Neural progenitor cell (in vitro differentiated cells): ENCODE measurements at regions not wholly inside any gene's neighbourhood (a gene's known extent, or its start where the extent isn't known, plus 50 kb on each side); places are given as distances from the start of the nearest gene placed in this dataset.

Source experiments
- DNase-seq: peaks from one replicate; pipeline ENCODE4 v3.0.0-alpha.2; 2016; ENCODE audit warnings: low spot score
- H2AFZ ChIP-seq: fragments of 200-600 bp; sonication (generic); replicated peaks from 2 replicates; pipeline ENCODE4 v1.6.1; 2016; ENCODE audit warnings: antibody characterized with exemption
- H3F3A ChIP-seq: fragments of 200-600 bp; sonication (generic); 2 replicates; pipeline ENCODE4 v1.6.1; 2016; ENCODE audit warnings: antibody characterized with exemption, low read depth
- H3K27ac ChIP-seq: fragments of 200-600 bp; sonication (generic); 2 replicates; pipeline ENCODE4 v1.5.1; 2016; ENCODE audit warnings: mild to moderate bottlenecking
- H3K27me3 ChIP-seq: fragments of 200-600 bp; sonication (generic); 2 replicates; pipeline ENCODE4 v1.6.1; 2016; ENCODE audit warnings: mild to moderate bottlenecking, moderate library complexity
- H3K36me3 ChIP-seq: fragments of 200-600 bp; sonication (generic); 2 replicates; pipeline ENCODE4 v1.5.1; 2016
- H3K4me1 ChIP-seq: fragments of 200-600 bp; sonication (generic); 2 replicates; pipeline ENCODE4 v1.6.1; 2016; ENCODE audit warnings: mixed run types
- H3K4me2 ChIP-seq: fragments of 200-600 bp; sonication (generic); 2 replicates; pipeline ENCODE4 v1.6.1; 2016
- H3K4me3 ChIP-seq: fragments of 200-600 bp; sonication (generic); 2 replicates; pipeline ENCODE4 v1.5.1; 2016
- H3K79me2 ChIP-seq: fragments of 200-600 bp; sonication (generic); 2 replicates; pipeline ENCODE4 v1.6.1; 2016; ENCODE audit warnings: low read depth
- H3K9ac ChIP-seq: fragments of 200-600 bp; sonication (generic); 2 replicates; pipeline ENCODE4 v1.6.1; 2016
- H3K9me3 ChIP-seq: fragments of 200-600 bp; sonication (generic); 2 replicates; pipeline ENCODE4 v1.5.1; 2016; ENCODE audit warnings: low read depth
- H4K20me1 ChIP-seq: fragments of 200-600 bp; sonication (generic); 2 replicates; pipeline ENCODE4 v1.6.1; 2016; ENCODE audit warnings: low read depth
- H3K27ac Mint-ChIP-seq: 3 replicates; pipeline ENCODE4 v1.8.0; 2021; ENCODE audit warnings: mixed read lengths
- H3K27me3 Mint-ChIP-seq: 2 replicates; pipeline ENCODE4 v1.8.0; 2022; ENCODE audit warnings: low read depth, mild to moderate bottlenecking, inconsistent platforms, moderate library complexity, mixed read lengths; ENCODE audit not compliant: insufficient read depth
- H3K36me3 Mint-ChIP-seq: 3 replicates; pipeline ENCODE4 v1.8.0; 2021; ENCODE audit warnings: mixed read lengths
- H3K4me1 Mint-ChIP-seq: 3 replicates; pipeline ENCODE4 v1.8.0; 2021; ENCODE audit warnings: mixed read lengths
- H3K4me3 Mint-ChIP-seq: 3 replicates; pipeline ENCODE4 v1.8.0; 2021; ENCODE audit warnings: mild to moderate bottlenecking, moderate library complexity, mixed read lengths
- H3K9me3 Mint-ChIP-seq: 3 replicates; pipeline ENCODE4 v1.8.0; 2020; ENCODE audit warnings: mixed read lengths
- EZH2 ChIP-seq: fragments of 200-600 bp; sonication (generic); IDR thresholded peaks from 2 replicates; pipeline ENCODE4 v1.6.1; 2017; ENCODE audit warnings: antibody characterized with exemption, mild to moderate bottlenecking, moderate library complexity
- EZH2phosphoT487 ChIP-seq: fragments of 200-600 bp; sonication (generic); IDR thresholded peaks from 2 replicates; pipeline ENCODE4 v1.6.1; 2017; ENCODE audit warnings: antibody characterized with exemption
- TF ChIP-seq, protein P1 (sequence below): fragments of 200-600 bp; sonication (generic); IDR thresholded peaks from 2 replicates; pipeline ENCODE4 v1.5.1; 2017; ENCODE audit warnings: antibody characterized with exemption, mild to moderate bottlenecking

GRCh38 chr6:113629975-113630737, 227.0 kb upstream of the MARCKS start:
- H3K4me2 ChIP-seq: no peak overlapping the region
- H3K4me3 Mint-ChIP-seq: no peak overlapping the region

DNA sequence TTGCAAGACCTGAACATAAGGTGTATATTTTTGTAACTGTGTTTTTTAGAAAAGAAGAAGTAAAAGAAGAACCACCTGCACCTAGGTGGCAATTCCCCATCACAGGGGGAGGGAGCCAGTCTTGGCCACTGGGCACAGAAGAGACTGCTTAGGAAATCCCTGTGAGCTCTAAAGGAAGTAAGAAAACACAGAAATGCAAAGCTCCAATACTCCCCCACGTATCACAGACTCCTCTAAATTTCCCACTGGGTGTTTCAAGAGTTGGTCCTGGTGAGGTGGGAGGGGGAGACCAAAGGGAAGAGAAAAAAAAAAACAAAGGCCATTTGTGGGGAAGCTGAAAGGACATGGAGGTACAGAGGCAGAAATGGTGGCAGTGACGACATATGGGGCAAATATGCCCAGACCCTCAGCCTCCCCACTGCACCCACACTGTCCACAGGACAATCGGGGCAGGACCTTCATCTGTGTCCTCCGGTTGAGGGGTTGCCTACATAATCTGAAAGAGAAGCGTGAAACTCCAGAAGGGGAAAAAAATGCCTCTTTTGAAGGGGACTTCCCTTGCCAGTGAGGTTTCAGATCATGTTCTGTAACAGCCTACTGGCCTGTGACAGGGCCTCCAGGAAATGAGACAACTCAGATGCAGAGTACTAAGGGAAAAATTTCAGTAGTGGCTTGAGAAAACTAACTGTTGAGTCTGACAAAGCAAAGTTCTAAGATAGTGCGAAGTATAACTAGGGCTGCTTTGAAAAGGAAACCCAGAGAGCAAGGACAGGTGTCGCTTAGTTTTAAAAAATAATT, 226.2 kb upstream of the MARCKS start:
- no peaks in the 10 kb centered on the region for H4K20me1 ChIP-seq
- H3K36me3 Mint-ChIP-seq: no peaks in the 10 kb centered on the region
- peaks cover 35% of the 10 kb centered on the region for H3K4me1 Mint-ChIP-seq
- no peaks in the 10 kb centered on the region for H3K9me3 ChIP-seq
- peaks cover 3% of the 10 kb centered on the region for H3K27me3 Mint-ChIP-seq
- no peak overlapping the region for H3K9ac ChIP-seq
- no peaks in the 10 kb centered on the region for H3K27me3 ChIP-seq
- TF ChIP-seq, protein P1, sequence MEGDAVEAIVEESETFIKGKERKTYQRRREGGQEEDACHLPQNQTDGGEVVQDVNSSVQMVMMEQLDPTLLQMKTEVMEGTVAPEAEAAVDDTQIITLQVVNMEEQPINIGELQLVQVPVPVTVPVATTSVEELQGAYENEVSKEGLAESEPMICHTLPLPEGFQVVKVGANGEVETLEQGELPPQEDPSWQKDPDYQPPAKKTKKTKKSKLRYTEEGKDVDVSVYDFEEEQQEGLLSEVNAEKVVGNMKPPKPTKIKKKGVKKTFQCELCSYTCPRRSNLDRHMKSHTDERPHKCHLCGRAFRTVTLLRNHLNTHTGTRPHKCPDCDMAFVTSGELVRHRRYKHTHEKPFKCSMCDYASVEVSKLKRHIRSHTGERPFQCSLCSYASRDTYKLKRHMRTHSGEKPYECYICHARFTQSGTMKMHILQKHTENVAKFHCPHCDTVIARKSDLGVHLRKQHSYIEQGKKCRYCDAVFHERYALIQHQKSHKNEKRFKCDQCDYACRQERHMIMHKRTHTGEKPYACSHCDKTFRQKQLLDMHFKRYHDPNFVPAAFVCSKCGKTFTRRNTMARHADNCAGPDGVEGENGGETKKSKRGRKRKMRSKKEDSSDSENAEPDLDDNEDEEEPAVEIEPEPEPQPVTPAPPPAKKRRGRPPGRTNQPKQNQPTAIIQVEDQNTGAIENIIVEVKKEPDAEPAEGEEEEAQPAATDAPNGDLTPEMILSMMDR: no peak
- TF ChIP-seq EZH2phosphoT487 (no peak), EZH2 (no peak)
- no peak overlapping the region for H3K27ac ChIP-seq
- no peaks in the 10 kb centered on the region for H3K4me1 ChIP-seq
- peak overlapping the region; percentile 90 for H3K27ac Mint-ChIP-seq
- no peaks in the 10 kb centered on the region for H3F3A ChIP-seq
- DNase-seq: no peak
- H3K79me2 ChIP-seq: no peaks in the 10 kb centered on the region
- H3K36me3 ChIP-seq: no peaks in the 10 kb centered on the region
- no peaks in the 10 kb centered on the region for H3K9me3 Mint-ChIP-seq
- H3K4me2 ChIP-seq: no peak overlapping the region
- H2AFZ ChIP-seq: peak overlapping the region; percentile 83
- no peak overlapping the region for H3K4me3 ChIP-seq
- no peak overlapping the region for H3K4me3 Mint-ChIP-seq

More at GRCh38 chr6:113629975-113630737, 227.0 kb upstream of the MARCKS start:
- Histone ChIP-seq H3K27ac (no peak overlapping the region), H4K20me1 (no peaks in the 10 kb centered on the region), H3K4me3 (no peak overlapping the region), H3K9ac (no peak overlapping the region), H3K36me3 (no peaks in the 10 kb centered on the region), H3K27me3 (no peaks in the 10 kb centered on the region), H3K79me2 (no peaks in the 10 kb centered on the region), H3F3A (no peaks in the 10 kb centered on the region), H3K9me3 (no peaks in the 10 kb centered on the region), H3K4me1 (peaks cover 7% of the 10 kb centered on the region), H2AFZ (peak overlapping the region; percentile 18)
- H3K4me1 Mint-ChIP-seq: peaks cover 35% of the 10 kb centered on the region
- H3K27ac Mint-ChIP-seq: no peak overlapping the region
- TF ChIP-seq EZH2phosphoT487 (no peak), EZH2 (no peak)
- no peak for DNase-seq
- peaks cover 3% of the 10 kb centered on the region for H3K27me3 Mint-ChIP-seq
- H3K9me3 Mint-ChIP-seq: no peaks in the 10 kb centered on the region
- H3K36me3 Mint-ChIP-seq: no peaks in the 10 kb centered on the region

DNA sequence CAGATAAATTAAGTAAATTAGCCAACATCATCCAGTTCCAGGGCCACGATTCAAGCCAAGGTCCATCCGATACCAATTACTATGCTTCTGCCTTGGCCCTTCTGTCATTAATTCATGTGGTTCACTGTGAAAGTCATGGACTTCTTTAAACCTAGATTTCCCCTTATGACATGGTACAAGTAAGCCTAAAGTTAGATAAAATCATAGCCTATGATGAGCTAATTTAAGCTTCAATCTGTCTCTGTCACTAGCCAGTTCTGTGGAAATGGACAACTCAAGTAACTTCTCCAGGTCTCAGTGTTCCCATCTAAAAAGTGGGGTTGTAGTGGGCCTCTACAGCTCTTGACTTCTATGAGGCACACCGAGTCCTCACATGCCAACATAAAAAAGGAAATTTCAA, 225.5 kb upstream of the MARCKS start:
- H3K79me2 ChIP-seq: no peaks in the 10 kb centered on the region
- no peak overlapping the region for H3K9ac ChIP-seq
- no peaks in the 10 kb centered on the region for H3K36me3 ChIP-seq
- no peaks in the 10 kb centered on the region for H3K9me3 Mint-ChIP-seq
- DNase-seq: no peak
- H3K4me3 ChIP-seq: no peak overlapping the region
- no peaks in the 10 kb centered on the region for H3K27me3 ChIP-seq
- H2AFZ ChIP-seq: no peak overlapping the region
- H3K27me3 Mint-ChIP-seq: peaks cover 5% of the 10 kb centered on the region
- H3K4me2 ChIP-seq: no peak overlapping the region
- TF ChIP-seq EZH2: no peak
- TF ChIP-seq, protein P1: no peak
- TF ChIP-seq EZH2phosphoT487: no peak
- peaks cover 39% of the 10 kb centered on the region for H3K4me1 Mint-ChIP-seq
- no peaks in the 10 kb centered on the region for H3K4me1 ChIP-seq
- H3K36me3 Mint-ChIP-seq: no peaks in the 10 kb centered on the region
- no peak overlapping the region for H3K27ac ChIP-seq
- H3K9me3 ChIP-seq: no peaks in the 10 kb centered on the region
- H3F3A ChIP-seq: no peaks in the 10 kb centered on the region
- no peaks in the 10 kb centered on the region for H4K20me1 ChIP-seq
- H3K27ac Mint-ChIP-seq: no peak overlapping the region
- no peak overlapping the region for H3K4me3 Mint-ChIP-seq
